ENCODE measurements at regions not wholly inside any gene's neighbourhood (a gene's known extent, or its start where the extent isn't known, plus 50 kb on each side); places are given as distances from the start of the nearest gene placed in this dataset.

GRCh38 chr9:103225702-103226646, 230.8 kb downstream of the CYLC2 start:
- TF ChIP-seq REST (IDR thresholded peaks at IDR 0.05; ENCODE audit: low read depth) (no peak), CEBPB (IDR thresholded peaks at IDR 0.05; ENCODE audit: low read depth) (no peak), SIN3A (IDR thresholded peaks at IDR 0.05; ENCODE audit: low read depth) (no peak), POLR2AphosphoS5 (IDR thresholded peaks at IDR 0.05; ENCODE audit: low read depth, low read length) (no peak), POLR2A (IDR thresholded peaks at IDR 0.05; ENCODE audit: borderline replicate concordance, extremely low read depth, insufficient read depth, insufficient read length) (no peak), ATF3 (IDR thresholded peaks at IDR 0.05) (no peak)
